ENCODE measurements at regions not wholly inside any gene's neighbourhood (a gene's known extent, or its start where the extent isn't known, plus 50 kb on each side); places are given as distances from the start of the nearest gene placed in this dataset.

- TF ChIP-seq, protein P1, sequence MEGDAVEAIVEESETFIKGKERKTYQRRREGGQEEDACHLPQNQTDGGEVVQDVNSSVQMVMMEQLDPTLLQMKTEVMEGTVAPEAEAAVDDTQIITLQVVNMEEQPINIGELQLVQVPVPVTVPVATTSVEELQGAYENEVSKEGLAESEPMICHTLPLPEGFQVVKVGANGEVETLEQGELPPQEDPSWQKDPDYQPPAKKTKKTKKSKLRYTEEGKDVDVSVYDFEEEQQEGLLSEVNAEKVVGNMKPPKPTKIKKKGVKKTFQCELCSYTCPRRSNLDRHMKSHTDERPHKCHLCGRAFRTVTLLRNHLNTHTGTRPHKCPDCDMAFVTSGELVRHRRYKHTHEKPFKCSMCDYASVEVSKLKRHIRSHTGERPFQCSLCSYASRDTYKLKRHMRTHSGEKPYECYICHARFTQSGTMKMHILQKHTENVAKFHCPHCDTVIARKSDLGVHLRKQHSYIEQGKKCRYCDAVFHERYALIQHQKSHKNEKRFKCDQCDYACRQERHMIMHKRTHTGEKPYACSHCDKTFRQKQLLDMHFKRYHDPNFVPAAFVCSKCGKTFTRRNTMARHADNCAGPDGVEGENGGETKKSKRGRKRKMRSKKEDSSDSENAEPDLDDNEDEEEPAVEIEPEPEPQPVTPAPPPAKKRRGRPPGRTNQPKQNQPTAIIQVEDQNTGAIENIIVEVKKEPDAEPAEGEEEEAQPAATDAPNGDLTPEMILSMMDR (IDR thresholded peaks at IDR 0.05; ENCODE audit: borderline replicate concordance, extremely low read depth, insufficient read depth) = no peak
- no peaks in the 10 kb centered on the region for H3K36me3 ChIP-seq (ENCODE audit: control insufficient read depth in 2 of 3, insufficient read depth in 3 of 3, low read length in 3 of 3)
- intact Hi-C loops (cut with DNase I) = no loop called here
- DNase-seq (no peak), FAIRE-seq (no peak)
- H3K27ac ChIP-seq (ENCODE audit: low read depth in 2 of 2, low read length in 2 of 2) = no peak overlapping the region
- H3K4me3 ChIP-seq (ENCODE audit: low read length in 3 of 3) = no peak overlapping the region
- no peak overlapping the region for H3K9ac ChIP-seq (ENCODE audit: low read length in 3 of 3)
- no peaks in the 10 kb centered on the region for H3K4me1 ChIP-seq (ENCODE audit: control insufficient read depth in 2 of 3, insufficient read depth in 2 of 3, low read depth in 1 of 3, low read length in 3 of 3)
- H3K9me3 ChIP-seq (ENCODE audit: control insufficient read depth in 2 of 3, insufficient read depth in 1 of 3, low read length in 3 of 3) = peaks cover 0 to 2% (median 0%) of the 10 kb centered on the region in 3 donors
- no peaks in the 10 kb centered on the region for H3K27me3 ChIP-seq (ENCODE audit: control insufficient read depth, insufficient read depth, low read length)
Measured at GRCh38 chr6:84897988-84898594, 133.7 kb upstream of the TBX18 start.

GRCh38 chr6:84897011-84897410, 132.6 kb upstream of the TBX18 start:
- TF ChIP-seq, protein P1 (IDR thresholded peaks at IDR 0.05; ENCODE audit: borderline replicate concordance, extremely low read depth, insufficient read depth) = no peak
- intact Hi-C loops (cut with DNase I) = no loop called here
- H3K4me3 ChIP-seq (ENCODE audit: low read length in 3 of 3) = no peak overlapping the region

GRCh38 chr6:84892671-84893070, 128.3 kb upstream of the TBX18 start:
- Histone ChIP-seq H3K27me3 (ENCODE audit: control insufficient read depth, insufficient read depth, low read length) (no peaks in the 10 kb centered on the region), H3K9me3 (ENCODE audit: control insufficient read depth in 2 of 3, insufficient read depth in 1 of 3, low read length in 3 of 3) (no peaks in the 10 kb centered on the region), H3K4me1 (ENCODE audit: control insufficient read depth in 2 of 3, insufficient read depth in 2 of 3, low read depth in 1 of 3, low read length in 3 of 3) (no peaks in the 10 kb centered on the region), H3K9ac (ENCODE audit: low read length in 3 of 3) (no peak overlapping the region), H3K4me3 (ENCODE audit: low read length in 3 of 3) (no peak overlapping the region), H3K27ac (ENCODE audit: low read depth in 2 of 2, low read length in 2 of 2) (no peak overlapping the region), H3K36me3 (ENCODE audit: control insufficient read depth in 2 of 3, insufficient read depth in 3 of 3, low read length in 3 of 3) (no peaks in the 10 kb centered on the region)
- TF ChIP-seq, protein P1 (IDR thresholded peaks at IDR 0.05; ENCODE audit: borderline replicate concordance, extremely low read depth, insufficient read depth) = no peak
- intact Hi-C loops (cut with DNase I) = no loop called here
- FAIRE-seq (no peak), DNase-seq (no peak)

More at GRCh38 chr6:84897011-84897410, 132.6 kb upstream of the TBX18 start:
- Histone ChIP-seq H3K27ac (ENCODE audit: low read depth in 2 of 2, low read length in 2 of 2) (no peak overlapping the region), H3K36me3 (ENCODE audit: control insufficient read depth in 2 of 3, insufficient read depth in 3 of 3, low read length in 3 of 3) (no peaks in the 10 kb centered on the region), H3K9me3 (ENCODE audit: control insufficient read depth in 2 of 3, insufficient read depth in 1 of 3, low read length in 3 of 3) (peaks cover 0 to 2% (median 0%) of the 10 kb centered on the region in 3 donors), H3K4me1 (ENCODE audit: control insufficient read depth in 2 of 3, insufficient read depth in 2 of 3, low read depth in 1 of 3, low read length in 3 of 3) (no peaks in the 10 kb centered on the region), H3K27me3 (ENCODE audit: control insufficient read depth, insufficient read depth, low read length) (no peaks in the 10 kb centered on the region), H3K9ac (ENCODE audit: low read length in 3 of 3) (no peak overlapping the region)
- FAIRE-seq (no peak), DNase-seq (no peak)

All from kidney (tissue), 13 donors.